ENCODE measurements at regions not wholly inside any gene's neighbourhood (a gene's known extent, or its start where the extent isn't known, plus 50 kb on each side); places are given as distances from the start of the nearest gene placed in this dataset.

DNA sequence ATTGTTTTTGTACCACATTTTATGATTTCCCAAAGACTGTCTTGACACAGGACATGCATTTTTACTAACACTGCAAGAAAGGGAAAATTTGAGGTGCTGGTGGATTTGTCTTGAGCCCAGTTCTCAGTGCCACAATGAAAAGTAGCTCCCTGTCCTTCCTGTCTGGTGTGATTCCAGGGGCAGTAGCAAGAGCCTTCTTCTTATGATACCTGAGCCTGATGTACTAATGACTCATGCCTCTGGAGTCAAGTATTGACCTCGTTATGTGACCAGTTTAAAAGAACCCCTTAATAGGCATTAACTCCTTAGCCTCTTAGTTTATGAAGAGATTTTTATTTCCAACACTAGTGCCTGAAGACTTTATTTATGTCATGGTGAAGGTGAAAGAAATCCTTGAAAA, 728.6 kb downstream of the SLC4A3 start:
- DNase-seq (ENCODE audit: insufficient read length, low spot score, missing footprints): no peak
- H2AFZ ChIP-seq (ENCODE audit: low read length): no peak overlapping the region
- no peaks in the 10 kb centered on the region for H3K9me3 ChIP-seq (ENCODE audit: low read depth, low read length)
- no peaks in the 10 kb centered on the region for H3K36me3 ChIP-seq (ENCODE audit: insufficient read depth, low read length)
- H3K27ac ChIP-seq (ENCODE audit: low read depth, low read length): no peak overlapping the region
- no peaks in the 10 kb centered on the region for H3K79me2 ChIP-seq (ENCODE audit: insufficient read depth, low read length)
- no peaks in the 10 kb centered on the region for H3K4me1 ChIP-seq (ENCODE audit: insufficient read depth, low read length)
- H4K20me1 ChIP-seq (ENCODE audit: insufficient read depth, low read length): no peaks in the 10 kb centered on the region
- H3K27me3 ChIP-seq (ENCODE audit: insufficient read depth, low read length): no peaks in the 10 kb centered on the region
- TF ChIP-seq, protein P1, sequence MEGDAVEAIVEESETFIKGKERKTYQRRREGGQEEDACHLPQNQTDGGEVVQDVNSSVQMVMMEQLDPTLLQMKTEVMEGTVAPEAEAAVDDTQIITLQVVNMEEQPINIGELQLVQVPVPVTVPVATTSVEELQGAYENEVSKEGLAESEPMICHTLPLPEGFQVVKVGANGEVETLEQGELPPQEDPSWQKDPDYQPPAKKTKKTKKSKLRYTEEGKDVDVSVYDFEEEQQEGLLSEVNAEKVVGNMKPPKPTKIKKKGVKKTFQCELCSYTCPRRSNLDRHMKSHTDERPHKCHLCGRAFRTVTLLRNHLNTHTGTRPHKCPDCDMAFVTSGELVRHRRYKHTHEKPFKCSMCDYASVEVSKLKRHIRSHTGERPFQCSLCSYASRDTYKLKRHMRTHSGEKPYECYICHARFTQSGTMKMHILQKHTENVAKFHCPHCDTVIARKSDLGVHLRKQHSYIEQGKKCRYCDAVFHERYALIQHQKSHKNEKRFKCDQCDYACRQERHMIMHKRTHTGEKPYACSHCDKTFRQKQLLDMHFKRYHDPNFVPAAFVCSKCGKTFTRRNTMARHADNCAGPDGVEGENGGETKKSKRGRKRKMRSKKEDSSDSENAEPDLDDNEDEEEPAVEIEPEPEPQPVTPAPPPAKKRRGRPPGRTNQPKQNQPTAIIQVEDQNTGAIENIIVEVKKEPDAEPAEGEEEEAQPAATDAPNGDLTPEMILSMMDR (IDR thresholded peaks at IDR 0.05; ENCODE audit: extremely low read depth, low read depth, low read length): no peak
- H3K4me2 ChIP-seq (ENCODE audit: insufficient read depth, low read length): no peak overlapping the region
- no peak overlapping the region for H3K4me3 ChIP-seq (ENCODE audit: insufficient read depth, low read length)

DNA sequence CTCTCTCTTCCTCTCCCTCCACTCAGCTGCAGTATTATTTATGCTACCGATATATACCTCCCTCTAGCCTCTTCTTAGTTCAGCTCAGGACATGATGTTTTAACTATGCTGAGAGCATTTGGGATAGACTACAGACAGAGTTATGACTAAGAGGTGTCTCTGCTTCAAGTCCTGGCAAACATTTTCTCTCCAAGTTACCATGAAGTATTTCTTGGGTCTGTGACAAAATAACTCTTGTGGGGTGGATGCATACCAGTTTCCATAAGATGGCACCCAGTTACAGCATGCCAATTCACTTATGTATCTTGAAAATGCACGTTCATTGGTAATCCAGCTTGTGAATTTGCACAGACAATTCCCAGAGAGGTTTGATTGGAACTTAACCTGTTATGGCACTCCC, 737.6 kb downstream of the SLC4A3 start:
- H3K4me1 ChIP-seq (ENCODE audit: insufficient read depth, low read length): no peaks in the 10 kb centered on the region
- H3K4me2 ChIP-seq (ENCODE audit: insufficient read depth, low read length): no peak overlapping the region
- no peak overlapping the region for H3K4me3 ChIP-seq (ENCODE audit: insufficient read depth, low read length)
- no peaks in the 10 kb centered on the region for H3K9me3 ChIP-seq (ENCODE audit: low read depth, low read length)
- H4K20me1 ChIP-seq (ENCODE audit: insufficient read depth, low read length): no peaks in the 10 kb centered on the region
- H3K79me2 ChIP-seq (ENCODE audit: insufficient read depth, low read length): no peaks in the 10 kb centered on the region
- no peaks in the 10 kb centered on the region for H3K36me3 ChIP-seq (ENCODE audit: insufficient read depth, low read length)
- H3K27ac ChIP-seq (ENCODE audit: low read depth, low read length): no peak overlapping the region
- no peak for DNase-seq (ENCODE audit: insufficient read length, low spot score, missing footprints)
- H3K27me3 ChIP-seq (ENCODE audit: insufficient read depth, low read length): no peaks in the 10 kb centered on the region
- TF ChIP-seq, protein P1 (IDR thresholded peaks at IDR 0.05; ENCODE audit: extremely low read depth, low read depth, low read length): no peak
- H2AFZ ChIP-seq (ENCODE audit: low read length): no peak overlapping the region

DNA sequence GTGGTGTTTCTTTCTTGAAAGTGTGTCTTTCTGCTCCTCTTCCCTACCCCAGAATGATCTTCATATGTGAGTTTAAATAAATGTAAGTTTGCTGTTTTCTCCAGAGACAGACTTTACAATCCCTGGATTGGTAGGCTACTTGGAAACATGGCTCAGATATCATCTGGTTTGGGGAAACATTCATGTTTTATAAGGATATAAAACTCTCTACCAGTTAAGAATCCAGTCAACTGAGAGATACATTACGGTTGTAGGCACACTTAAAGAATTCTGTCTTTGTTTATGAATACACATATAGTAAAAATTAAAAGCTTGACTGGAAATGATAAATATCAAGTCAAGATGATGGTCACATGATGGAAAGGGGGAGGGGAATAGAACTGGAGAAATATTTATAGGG, 739.3 kb downstream of the SLC4A3 start:
- H3K4me2 ChIP-seq (ENCODE audit: insufficient read depth, low read length): no peak overlapping the region
- TF ChIP-seq, protein P1 (IDR thresholded peaks at IDR 0.05; ENCODE audit: extremely low read depth, low read depth, low read length): no peak
- no peaks in the 10 kb centered on the region for H3K9me3 ChIP-seq (ENCODE audit: low read depth, low read length)
- H3K4me3 ChIP-seq (ENCODE audit: insufficient read depth, low read length): no peak overlapping the region
- no peaks in the 10 kb centered on the region for H3K36me3 ChIP-seq (ENCODE audit: insufficient read depth, low read length)
- H3K27ac ChIP-seq (ENCODE audit: low read depth, low read length): no peak overlapping the region
- H3K79me2 ChIP-seq (ENCODE audit: insufficient read depth, low read length): no peaks in the 10 kb centered on the region
- no peaks in the 10 kb centered on the region for H3K4me1 ChIP-seq (ENCODE audit: insufficient read depth, low read length)
- DNase-seq (ENCODE audit: insufficient read length, low spot score, missing footprints): no peak
- no peaks in the 10 kb centered on the region for H3K27me3 ChIP-seq (ENCODE audit: insufficient read depth, low read length)
- no peak overlapping the region for H2AFZ ChIP-seq (ENCODE audit: low read length)
- H4K20me1 ChIP-seq (ENCODE audit: insufficient read depth, low read length): no peaks in the 10 kb centered on the region

DNA sequence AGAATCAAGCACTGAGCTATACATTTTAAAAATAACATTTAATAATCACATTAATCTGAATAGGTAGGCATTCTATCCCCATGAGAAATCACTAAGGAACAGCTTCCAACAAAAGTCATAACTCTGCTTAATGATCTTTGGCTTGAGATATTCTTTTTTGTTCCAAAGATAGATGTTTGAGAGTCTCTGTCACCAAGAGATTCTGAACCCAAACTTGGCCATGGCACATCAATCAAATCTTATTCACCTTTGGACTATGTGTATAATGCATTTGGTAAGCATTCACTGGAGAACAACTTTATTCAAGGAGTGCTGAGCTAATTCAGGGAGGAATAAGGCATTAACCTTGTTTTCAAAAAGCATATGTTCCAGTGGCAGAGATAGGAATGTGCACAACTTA, 743.3 kb downstream of the SLC4A3 start:
- no peak overlapping the region for H3K27ac ChIP-seq (ENCODE audit: low read depth, low read length)
- H4K20me1 ChIP-seq (ENCODE audit: insufficient read depth, low read length): no peaks in the 10 kb centered on the region
- H3K9me3 ChIP-seq (ENCODE audit: low read depth, low read length): no peaks in the 10 kb centered on the region
- TF ChIP-seq, protein P1 (IDR thresholded peaks at IDR 0.05; ENCODE audit: extremely low read depth, low read depth, low read length): no peak
- H3K36me3 ChIP-seq (ENCODE audit: insufficient read depth, low read length): no peaks in the 10 kb centered on the region
- H3K27me3 ChIP-seq (ENCODE audit: insufficient read depth, low read length): no peaks in the 10 kb centered on the region
- H3K4me2 ChIP-seq (ENCODE audit: insufficient read depth, low read length): no peak overlapping the region
- DNase-seq (ENCODE audit: insufficient read length, low spot score, missing footprints): no peak
- no peak overlapping the region for H2AFZ ChIP-seq (ENCODE audit: low read length)
- no peaks in the 10 kb centered on the region for H3K79me2 ChIP-seq (ENCODE audit: insufficient read depth, low read length)
- H3K4me1 ChIP-seq (ENCODE audit: insufficient read depth, low read length): no peaks in the 10 kb centered on the region
- no peak overlapping the region for H3K4me3 ChIP-seq (ENCODE audit: insufficient read depth, low read length)
